GM12865 (cell line): ENCODE measurements at regions not wholly inside any gene's neighbourhood (a gene's known extent, or its start where the extent isn't known, plus 50 kb on each side); places are given as distances from the start of the nearest gene placed in this dataset.

ENCODE experiments used
- DNase-seq: peaks from one replicate; pipeline ENCODE4 v3.0.0; 2010; ENCODE audit warnings: low read depth
- H3K4me3 ChIP-seq: 2 replicates; pipeline ENCODE4 v1.5.1; 2011; ENCODE audit warnings: mild to moderate bottlenecking, low read depth, low read length, control low read depth
- TF ChIP-seq, protein P1 (sequence below): IDR thresholded peaks from 2 replicates; pipeline ENCODE4 v1.5.1; 2011; ENCODE audit warnings: low read length, control low read depth, low read depth, inconsistent platforms; ENCODE audit not compliant: insufficient read depth; ENCODE audit errors: missing control alignments

DNA sequence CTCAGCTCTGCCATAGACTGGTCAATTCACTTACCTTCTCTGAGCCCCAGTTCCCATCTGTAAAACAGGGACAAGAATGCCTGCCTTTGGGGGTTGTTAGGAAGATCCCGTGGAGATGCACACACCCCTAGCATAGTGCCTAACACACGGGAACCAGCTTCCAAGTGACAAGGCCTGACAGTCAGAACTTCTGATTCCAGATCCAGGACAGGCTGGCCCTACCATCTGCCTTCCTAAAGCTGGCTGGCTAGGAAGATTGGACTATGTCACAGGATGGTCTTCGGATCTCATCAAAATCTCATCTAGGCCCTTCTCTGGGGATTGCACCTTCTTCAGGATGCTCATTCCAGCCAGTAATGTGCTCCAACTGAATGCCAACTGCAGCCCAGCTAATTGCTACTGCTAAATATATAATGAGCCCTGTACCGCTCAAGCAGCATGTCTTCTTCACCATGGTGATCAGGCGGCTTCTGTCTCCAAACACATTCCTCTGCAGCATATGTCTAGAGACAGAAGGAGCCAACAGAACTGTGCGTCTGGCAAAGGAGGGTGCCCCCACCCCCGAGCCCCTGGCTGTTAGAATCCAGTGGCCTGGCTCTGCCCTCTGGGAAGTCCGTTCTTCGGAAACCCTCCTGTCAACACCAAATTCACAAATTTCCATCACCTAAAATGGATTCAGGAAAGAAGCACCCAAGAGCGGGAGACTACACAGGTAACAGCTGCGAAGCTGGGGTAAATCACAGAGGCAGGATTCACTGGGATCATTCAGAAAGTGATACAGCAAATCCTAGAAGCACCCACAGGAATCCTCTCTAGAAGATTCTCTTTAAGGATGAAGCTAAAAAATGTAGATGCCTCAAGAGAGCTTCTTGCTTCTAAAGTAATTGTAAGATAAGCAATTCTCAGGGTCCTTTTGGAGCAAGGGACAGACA, 142.1 kb upstream of the EEPD1 start:
- TF ChIP-seq, protein P1, sequence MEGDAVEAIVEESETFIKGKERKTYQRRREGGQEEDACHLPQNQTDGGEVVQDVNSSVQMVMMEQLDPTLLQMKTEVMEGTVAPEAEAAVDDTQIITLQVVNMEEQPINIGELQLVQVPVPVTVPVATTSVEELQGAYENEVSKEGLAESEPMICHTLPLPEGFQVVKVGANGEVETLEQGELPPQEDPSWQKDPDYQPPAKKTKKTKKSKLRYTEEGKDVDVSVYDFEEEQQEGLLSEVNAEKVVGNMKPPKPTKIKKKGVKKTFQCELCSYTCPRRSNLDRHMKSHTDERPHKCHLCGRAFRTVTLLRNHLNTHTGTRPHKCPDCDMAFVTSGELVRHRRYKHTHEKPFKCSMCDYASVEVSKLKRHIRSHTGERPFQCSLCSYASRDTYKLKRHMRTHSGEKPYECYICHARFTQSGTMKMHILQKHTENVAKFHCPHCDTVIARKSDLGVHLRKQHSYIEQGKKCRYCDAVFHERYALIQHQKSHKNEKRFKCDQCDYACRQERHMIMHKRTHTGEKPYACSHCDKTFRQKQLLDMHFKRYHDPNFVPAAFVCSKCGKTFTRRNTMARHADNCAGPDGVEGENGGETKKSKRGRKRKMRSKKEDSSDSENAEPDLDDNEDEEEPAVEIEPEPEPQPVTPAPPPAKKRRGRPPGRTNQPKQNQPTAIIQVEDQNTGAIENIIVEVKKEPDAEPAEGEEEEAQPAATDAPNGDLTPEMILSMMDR = no peak
- no peak overlapping the region for H3K4me3 ChIP-seq
- no peak for DNase-seq

DNA sequence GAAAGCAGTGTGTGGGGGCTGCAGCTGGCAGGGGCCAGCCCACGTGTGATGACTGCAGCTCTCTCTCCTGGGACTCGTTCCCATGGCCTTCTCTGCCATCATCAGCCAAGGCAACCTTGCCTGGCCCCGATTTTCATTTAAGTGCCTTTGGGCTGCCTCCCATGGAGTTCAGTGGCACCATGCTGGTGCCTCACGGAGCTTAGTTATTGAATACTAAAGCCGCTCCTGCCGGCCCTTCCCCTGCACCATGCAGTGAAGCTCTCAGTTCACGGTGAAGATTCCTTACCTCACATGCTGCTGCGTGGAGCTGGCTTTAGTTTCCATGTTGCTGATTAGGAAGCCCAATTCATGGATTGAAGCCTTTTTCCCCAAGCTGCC, 141.5 kb upstream of the EEPD1 start:
- H3K4me3 ChIP-seq = no peak overlapping the region
- TF ChIP-seq, protein P1 = no peak
- DNase-seq = no peak

DNA sequence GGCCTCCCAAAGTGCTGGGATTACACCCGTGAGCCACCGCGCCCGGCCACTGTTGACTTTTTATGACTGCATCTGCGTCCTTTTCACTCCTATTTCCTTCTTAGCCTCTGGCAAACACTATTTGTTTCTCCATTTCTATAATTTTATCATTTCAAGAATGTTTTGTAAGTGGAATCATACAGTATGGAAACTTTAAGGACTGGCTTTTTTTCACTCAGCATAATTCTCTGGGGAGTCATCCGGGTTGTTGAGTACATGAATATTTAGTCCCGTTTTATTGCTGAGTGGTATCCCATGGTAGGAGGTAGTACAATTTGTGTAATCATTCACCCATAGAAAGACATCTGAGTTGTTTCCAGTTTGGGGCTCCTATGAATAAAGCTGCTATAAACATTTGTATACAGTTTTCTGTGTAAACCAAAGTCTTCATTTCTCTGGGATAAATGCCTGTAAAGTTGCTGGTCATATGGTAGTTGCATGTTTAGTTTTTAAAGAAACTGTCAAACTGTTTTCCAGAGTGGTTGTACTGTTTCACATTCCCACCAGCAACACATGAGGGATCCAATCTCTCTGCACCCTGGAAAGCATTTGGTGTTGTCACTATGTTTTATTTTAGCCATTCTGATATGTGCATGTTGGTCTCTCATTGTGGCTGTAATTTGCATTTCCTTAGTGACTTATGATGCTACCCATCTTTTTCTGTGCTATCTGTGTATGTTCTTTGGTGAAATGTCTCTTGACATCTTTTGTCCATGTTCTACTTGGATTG, 139.6 kb upstream of the EEPD1 start:
- TF ChIP-seq, protein P1 = no peak
- H3K4me3 ChIP-seq = no peak overlapping the region
- no peak for DNase-seq

DNA sequence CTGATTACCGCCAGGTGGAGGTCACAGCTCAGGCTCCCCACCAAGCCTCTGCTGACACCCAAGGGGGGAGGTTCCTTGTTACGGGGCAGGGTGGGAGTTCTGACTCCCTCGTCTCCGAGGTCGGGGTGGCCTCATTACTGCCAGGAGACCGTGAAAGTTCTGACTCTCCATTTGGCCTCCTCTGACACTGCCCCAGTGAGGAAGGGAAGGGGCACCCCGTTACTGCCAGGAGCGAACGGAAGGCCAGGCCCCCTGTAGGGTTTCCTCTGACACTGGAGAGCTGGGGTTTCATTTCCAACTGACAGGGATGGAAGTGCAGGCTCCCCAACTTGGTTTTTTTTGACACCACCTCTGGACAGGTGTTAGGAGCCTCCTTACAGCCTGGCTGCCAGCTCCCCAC, 138.1 kb upstream of the EEPD1 start:
- no peak overlapping the region for H3K4me3 ChIP-seq
- DNase-seq = no peak
- TF ChIP-seq, protein P1 = no peak

DNA sequence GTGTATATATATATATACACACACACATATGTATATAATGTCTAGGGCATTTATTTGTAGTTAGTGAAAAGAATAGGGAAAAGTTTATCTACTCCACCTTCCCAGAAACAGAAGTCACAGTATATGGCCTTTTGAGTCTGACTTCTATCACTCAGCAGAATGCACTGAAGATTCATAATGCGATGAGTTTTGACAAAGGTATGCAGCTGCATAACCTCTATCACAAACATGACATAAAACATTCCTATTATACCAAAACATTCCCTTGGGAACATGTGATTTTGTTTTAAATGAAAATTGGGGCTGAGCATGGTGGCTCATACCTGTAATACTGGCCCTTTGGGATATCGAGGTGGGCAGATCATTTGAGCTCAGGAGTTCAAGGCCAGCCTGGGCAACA, 137.3 kb upstream of the EEPD1 start:
- TF ChIP-seq, protein P1 = no peak
- H3K4me3 ChIP-seq = no peak overlapping the region
- no peak for DNase-seq

DNA sequence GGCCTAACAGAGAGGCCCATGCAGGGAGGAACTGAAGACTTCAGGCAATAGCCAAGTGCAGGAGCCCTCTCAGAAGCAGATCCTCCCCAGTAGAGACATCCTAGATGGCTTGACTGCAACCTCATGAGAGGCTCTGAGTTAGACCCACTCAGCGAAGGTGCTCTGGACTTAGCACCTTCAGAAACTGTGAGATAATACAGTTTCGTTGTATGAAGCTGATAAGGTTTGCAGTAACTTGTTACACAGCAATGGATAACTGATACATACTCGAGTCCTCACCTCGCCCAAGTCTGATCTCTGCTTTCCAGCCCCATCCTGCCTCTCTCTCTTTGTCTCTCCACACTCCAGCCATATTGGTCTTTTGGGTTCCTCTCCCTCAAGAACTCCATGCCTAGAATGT, 136.4 kb upstream of the EEPD1 start:
- H3K4me3 ChIP-seq = no peak overlapping the region
- TF ChIP-seq, protein P1 = no peak
- DNase-seq = no peak
